GM21825 (cell line): ENCODE measurements at regions not wholly inside any gene's neighbourhood (a gene's known extent, or its start where the extent isn't known, plus 50 kb on each side); places are given as distances from the start of the nearest gene placed in this dataset.
"Not testable (repeated sequence)": the region's sequence is repeated elsewhere in the genome, so short reads cannot be mapped to it uniquely, and the experiment has no call there.

ENCODE experiments used
- ATAC-seq: cut with Tn5 transposase; IDR thresholded peaks from one replicate; pipeline ENCODE4 v1.9.1; 2021; ENCODE audit warnings: mild to moderate bottlenecking, moderate library complexity; ENCODE audit not compliant: unreplicated experiment

DNA sequence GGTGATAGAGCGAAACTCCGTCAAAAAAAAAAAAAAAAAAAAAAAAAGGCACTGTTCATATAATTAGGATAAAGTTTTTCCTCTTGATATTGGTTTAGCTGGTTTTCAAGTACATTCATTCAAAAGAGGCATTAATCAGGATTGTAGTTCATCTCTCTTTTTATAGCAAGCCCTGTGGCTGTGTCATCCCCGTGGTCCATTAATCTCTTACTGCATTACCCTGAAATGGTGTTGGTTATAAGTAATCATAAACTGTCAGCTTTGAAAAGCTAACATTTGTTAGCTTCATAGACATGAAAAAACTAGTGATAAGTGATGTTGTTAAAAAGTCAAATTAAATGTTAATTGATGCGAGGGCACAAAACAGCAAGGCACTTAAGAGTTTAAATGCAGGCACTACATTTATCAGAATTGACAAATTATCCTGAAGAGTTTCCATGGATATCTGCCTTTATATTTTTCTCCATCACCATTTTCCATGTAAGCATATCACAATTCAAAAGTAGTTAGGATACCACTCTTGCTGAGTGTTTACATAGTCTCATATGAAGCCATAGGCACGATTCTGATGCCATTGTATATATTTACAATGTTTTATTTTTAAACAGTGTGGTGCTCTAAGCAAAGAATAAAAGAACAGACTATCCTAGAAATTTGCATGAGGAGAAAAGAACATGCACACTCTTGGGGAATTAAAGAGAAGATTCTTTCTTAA lies 193.1 kb downstream of the OTOL1 start:
- no peak for ATAC-seq

DNA sequence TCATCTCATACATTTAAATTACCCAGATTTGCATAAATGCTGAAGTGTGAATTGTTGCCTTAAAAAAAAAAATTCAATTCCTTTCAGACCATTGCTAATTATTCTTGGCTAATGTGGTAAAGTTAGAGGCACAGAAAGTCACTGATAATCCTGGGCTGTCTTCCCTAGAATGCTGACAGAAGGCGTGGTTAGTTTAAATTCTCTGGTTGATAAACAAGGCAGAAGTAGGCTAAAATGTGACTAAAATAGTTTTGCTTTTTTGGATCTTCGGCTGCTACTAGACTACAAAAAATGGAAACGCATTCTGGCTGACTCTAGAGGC lies 193.7 kb downstream of the OTOL1 start:
- ATAC-seq: no peak

DNA sequence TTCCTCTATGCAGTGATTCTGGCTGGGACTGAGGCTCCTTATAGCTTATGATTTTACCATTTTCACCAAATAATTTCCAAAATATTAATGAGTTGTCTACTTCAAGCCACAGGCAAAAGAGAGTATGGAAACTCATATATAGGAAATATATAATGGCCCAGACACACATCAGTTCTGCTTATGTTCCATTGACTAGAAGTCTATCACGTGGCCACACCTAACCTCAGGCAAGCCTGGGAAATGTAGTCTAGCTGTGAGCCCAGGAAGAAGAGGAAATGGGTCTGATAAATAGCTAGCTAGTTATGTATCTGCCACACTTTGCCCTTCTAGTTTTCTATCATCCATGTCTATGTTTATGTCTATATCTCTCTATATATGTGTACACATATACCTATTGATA lies 195.1 kb downstream of the OTOL1 start:
- no peak for ATAC-seq

DNA sequence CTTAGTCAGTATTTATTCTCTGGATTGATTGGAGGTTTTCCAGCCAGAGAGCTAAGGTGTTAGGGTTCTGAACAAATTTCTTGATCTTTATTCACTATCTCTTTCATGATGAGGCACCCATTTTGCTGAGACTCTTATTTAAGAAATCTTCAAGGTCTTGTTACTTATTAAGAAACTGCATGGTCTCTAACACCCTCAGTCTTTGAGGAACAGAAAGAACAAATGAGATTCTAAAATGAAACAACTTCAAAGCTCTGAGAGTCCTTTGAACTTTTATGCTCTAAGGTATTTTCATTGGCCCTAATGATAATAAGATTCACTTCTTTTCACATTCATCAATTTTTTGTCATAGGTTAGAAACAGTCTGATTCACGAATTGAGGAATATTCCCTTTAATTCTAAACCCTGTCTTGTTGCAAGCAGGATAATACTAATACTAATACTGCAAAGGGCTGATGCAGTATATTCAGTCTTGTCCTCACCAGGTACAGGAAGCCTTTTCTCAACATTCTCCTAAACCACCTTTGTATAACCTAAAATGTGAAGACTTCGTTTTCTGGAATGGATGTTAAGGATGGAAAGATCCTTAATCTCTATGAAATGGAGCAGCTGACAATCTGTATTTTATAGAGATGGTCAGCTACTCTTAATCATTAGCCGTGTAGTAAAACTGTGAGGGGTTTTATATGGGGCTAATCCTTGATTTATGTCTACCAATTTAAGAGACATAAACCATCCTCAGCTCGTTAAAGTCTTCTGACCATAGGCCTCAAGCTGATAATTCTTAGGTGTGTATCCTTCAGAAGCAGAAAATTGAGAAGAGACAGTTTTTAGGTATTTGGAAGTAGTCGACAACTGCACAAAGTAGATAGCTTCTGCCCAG lies 198.3 kb downstream of the OTOL1 start:
- no peak for ATAC-seq

DNA sequence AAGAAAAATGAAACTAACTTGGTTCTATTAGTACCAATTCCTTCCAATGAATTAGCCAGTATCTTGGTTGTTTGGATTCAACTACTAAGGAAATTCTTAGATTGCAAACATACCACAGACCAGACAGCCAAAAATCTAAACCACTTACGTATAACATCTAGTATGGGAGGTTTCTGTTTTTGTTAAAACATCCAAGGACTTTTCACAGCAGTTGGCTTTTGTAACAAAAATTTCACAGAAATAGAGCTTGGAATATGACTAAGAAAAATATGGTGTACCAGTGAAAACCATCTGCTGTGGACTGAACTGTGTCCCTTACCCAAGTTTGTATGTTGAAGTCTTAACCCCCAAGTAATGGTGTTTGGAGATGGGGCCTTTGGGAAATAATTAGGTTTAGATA lies 199.2 kb downstream of the OTOL1 start:
- ATAC-seq: no peak

- ATAC-seq: no peak
Observed at GRCh38 chr3:161700998-161701397, 204.4 kb downstream of the OTOL1 start.

DNA sequence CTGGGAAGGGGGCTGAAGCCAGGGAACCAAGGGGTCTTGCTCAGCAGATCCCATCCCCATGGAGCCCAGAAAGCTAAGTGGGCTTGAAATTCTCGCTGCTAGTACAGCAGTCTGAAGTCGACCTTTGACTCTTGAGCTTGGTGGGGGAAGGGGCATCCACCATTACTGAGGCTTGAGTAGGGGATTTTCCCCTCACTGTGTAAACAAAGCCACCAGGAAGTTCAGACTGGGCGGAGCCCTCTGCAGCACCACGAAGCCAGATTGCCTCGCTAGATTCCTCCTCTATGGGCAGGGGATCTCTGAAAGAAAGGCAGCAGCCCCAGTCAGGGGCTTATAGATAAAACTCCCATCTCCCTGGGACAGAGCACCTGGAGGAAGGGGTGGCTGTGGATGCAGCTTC lies 210.6 kb downstream of the OTOL1 start:
- not testable (repeated sequence) for ATAC-seq

GRCh38 chr3:161713731-161714130 lies 217.1 kb downstream of the OTOL1 start:
- ATAC-seq: no peak

- ATAC-seq: no peak
Observed at GRCh38 chr3:161731968-161732367, 235.4 kb downstream of the OTOL1 start.

DNA sequence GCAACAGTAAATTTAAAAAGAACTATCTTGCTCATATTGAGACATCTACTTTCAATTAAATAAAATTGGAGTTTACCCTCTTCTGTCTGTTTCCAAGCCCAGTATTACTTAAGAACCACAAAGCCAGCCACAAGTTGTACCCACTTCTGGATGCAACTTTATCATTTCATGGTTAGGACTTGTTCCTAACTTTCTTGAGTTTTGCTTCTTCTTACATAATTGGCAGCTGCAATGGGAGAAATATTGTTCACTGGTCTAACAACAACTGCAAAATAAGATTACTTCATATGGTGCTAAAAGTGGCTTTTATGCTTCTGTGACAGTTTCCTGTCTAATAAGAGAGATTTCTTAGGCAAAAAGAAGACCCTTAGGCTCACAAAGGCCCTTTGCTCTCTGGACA lies 240.6 kb downstream of the OTOL1 start:
- ATAC-seq: no peak

DNA sequence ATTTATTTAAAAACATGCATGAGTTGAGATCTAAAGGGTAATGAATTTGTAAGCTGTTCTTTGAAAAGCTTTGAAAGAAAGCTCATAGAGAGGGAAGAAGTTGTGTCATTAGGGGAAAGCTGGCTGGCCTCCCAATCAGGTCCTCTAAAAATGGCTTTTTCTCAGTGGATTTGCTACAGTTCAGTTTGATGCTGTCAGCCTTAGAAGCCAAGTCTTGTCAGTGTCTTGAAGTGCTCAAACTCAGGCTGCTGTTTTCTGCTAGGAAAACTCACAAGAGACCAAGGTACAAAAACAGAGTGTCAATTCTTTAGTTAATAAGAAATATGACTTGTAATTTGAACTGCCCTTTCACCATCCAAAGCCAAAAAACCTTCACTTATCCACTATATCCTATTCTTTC lies 243.8 kb downstream of the OTOL1 start:
- no peak for ATAC-seq

DNA sequence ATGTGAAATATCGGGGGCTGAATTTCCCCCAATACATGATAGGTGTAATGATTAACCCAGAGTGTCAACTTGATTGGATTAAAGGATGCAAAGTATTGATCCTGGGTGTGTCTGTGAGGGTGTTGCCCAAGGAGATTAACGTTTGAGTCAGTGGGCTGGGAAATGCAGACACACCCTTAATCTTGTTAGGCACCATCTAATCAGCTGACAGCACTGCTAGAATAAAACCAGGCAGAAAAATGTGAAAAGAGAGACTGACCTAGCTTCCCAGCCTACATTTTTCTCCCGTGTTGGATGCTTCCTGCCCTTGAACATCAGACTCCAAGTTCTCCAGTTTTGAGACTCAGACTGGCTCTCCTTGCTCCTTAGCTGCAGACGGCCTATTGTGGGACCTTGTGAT lies 247.8 kb downstream of the OTOL1 start:
- no peak for ATAC-seq

GRCh38 chr3:161745741-161746140 lies 249.1 kb downstream of the OTOL1 start:
- no peak for ATAC-seq

GRCh38 chr3:161748049-161748448 lies 251.4 kb downstream of the OTOL1 start:
- ATAC-seq: no peak

GRCh38 chr3:161754420-161755053 lies 257.9 kb downstream of the OTOL1 start:
- no peak for ATAC-seq

GRCh38 chr3:161759444-161759843 lies 262.8 kb downstream of the OTOL1 start:
- ATAC-seq: no peak

GRCh38 chr3:161766331-161766730 lies 269.7 kb downstream of the OTOL1 start:
- no peak for ATAC-seq

- ATAC-seq: peak; percentile 90
Observed at GRCh38 chr3:161770484-161771386, 274.1 kb downstream of the OTOL1 start.

GRCh38 chr3:161781381-161781780 lies 284.8 kb downstream of the OTOL1 start:
- ATAC-seq: no peak

GRCh38 chr3:161793194-161793930 lies 296.8 kb downstream of the OTOL1 start:
- ATAC-seq: no peak
